ENCODE measurements at regions not wholly inside any gene's neighbourhood (a gene's known extent, or its start where the extent isn't known, plus 50 kb on each side); places are given as distances from the start of the nearest gene placed in this dataset.
"Not testable (repeated sequence)": the region's sequence is repeated elsewhere in the genome, so short reads cannot be mapped to it uniquely, and the experiment has no call there.

GRCh38 chr1:87424541-87424940 lies 95.9 kb downstream of the LMO4 start:
- intact Hi-C loops (cut with micrococcal nuclease) = no loop called here
- Mint-ChIP-seq H3K4me3 (no peak overlapping the region), H3K36me3 (ENCODE audit: low read depth) (no peaks in the 10 kb centered on the region), H3K27ac (no peak overlapping the region), H3K9me3 (no peaks in the 10 kb centered on the region), H3K27me3 (ENCODE audit: insufficient read depth) (peaks cover 12% of the 10 kb centered on the region), H3K4me1 (ENCODE audit: low read depth) (no peaks in the 10 kb centered on the region)
- no peak for DNase-seq (ENCODE audit: low spot score)

GRCh38 chr1:87426463-87427249 lies 98.0 kb downstream of the LMO4 start:
- DNase-seq (ENCODE audit: low spot score) = no peak
- H3K9me3 Mint-ChIP-seq = no peaks in the 10 kb centered on the region
- no peak overlapping the region for H3K27ac Mint-ChIP-seq
- peaks cover 13% of the 10 kb centered on the region for H3K27me3 Mint-ChIP-seq (ENCODE audit: insufficient read depth)
- H3K36me3 Mint-ChIP-seq (ENCODE audit: low read depth) = no peaks in the 10 kb centered on the region
- intact Hi-C loops (cut with micrococcal nuclease) = no loop called here
- H3K4me3 Mint-ChIP-seq = no peak overlapping the region
- H3K4me1 Mint-ChIP-seq (ENCODE audit: low read depth) = no peaks in the 10 kb centered on the region

GRCh38 chr1:87428367-87428766 lies 99.7 kb downstream of the LMO4 start:
- H3K27me3 Mint-ChIP-seq (ENCODE audit: insufficient read depth) = peaks cover 19% of the 10 kb centered on the region
- no peaks in the 10 kb centered on the region for H3K9me3 Mint-ChIP-seq
- H3K4me1 Mint-ChIP-seq (ENCODE audit: low read depth) = no peaks in the 10 kb centered on the region
- no peak overlapping the region for H3K4me3 Mint-ChIP-seq
- no peak overlapping the region for H3K27ac Mint-ChIP-seq
- H3K36me3 Mint-ChIP-seq (ENCODE audit: low read depth) = no peaks in the 10 kb centered on the region
- no peak for DNase-seq (ENCODE audit: low spot score)
- intact Hi-C loops (cut with micrococcal nuclease) = no loop called here

- Mint-ChIP-seq H3K4me3 (no peak overlapping the region), H3K27me3 (ENCODE audit: insufficient read depth) (peaks cover 19% of the 10 kb centered on the region), H3K36me3 (ENCODE audit: low read depth) (no peaks in the 10 kb centered on the region), H3K9me3 (no peaks in the 10 kb centered on the region), H3K27ac (no peak overlapping the region), H3K4me1 (ENCODE audit: low read depth) (no peaks in the 10 kb centered on the region)
- no peak for DNase-seq (ENCODE audit: low spot score)
- intact Hi-C loops (cut with micrococcal nuclease) = no loop called here
These were observed 100.2 kb downstream of the LMO4 start for GRCh38 chr1:87428883-87429282.

GRCh38 chr1:87432685-87433084 lies 104.0 kb downstream of the LMO4 start:
- H3K36me3 Mint-ChIP-seq (ENCODE audit: low read depth) = no peaks in the 10 kb centered on the region

GRCh38 chr1:87433101-87433500 lies 104.4 kb downstream of the LMO4 start:
- intact Hi-C loops (cut with micrococcal nuclease); DNase-seq (ENCODE audit: low spot score); H3K9me3 Mint-ChIP-seq; H3K27ac Mint-ChIP-seq; H3K36me3 Mint-ChIP-seq (ENCODE audit: low read depth); H3K4me3 Mint-ChIP-seq: not testable (repeated sequence)
- Mint-ChIP-seq H3K4me1 (ENCODE audit: low read depth) (peaks cover 11% of the 10 kb centered on the region), H3K27me3 (ENCODE audit: insufficient read depth) (peaks cover 15% of the 10 kb centered on the region)

More at GRCh38 chr1:87432685-87433084, 104.0 kb downstream of the LMO4 start:
- H3K27ac Mint-ChIP-seq = no peak overlapping the region
- intact Hi-C loops (cut with micrococcal nuclease) = no loop called here
- peaks cover 7% of the 10 kb centered on the region for H3K4me1 Mint-ChIP-seq (ENCODE audit: low read depth)
- DNase-seq (ENCODE audit: low spot score) = no peak
- no peaks in the 10 kb centered on the region for H3K9me3 Mint-ChIP-seq
- H3K27me3 Mint-ChIP-seq (ENCODE audit: insufficient read depth) = peaks cover 16% of the 10 kb centered on the region
- H3K4me3 Mint-ChIP-seq = no peak overlapping the region

GRCh38 chr1:87435484-87435883 lies 106.8 kb downstream of the LMO4 start:
- Mint-ChIP-seq H3K36me3 (ENCODE audit: low read depth) (no peaks in the 10 kb centered on the region), H3K27ac (no peak overlapping the region), H3K27me3 (ENCODE audit: insufficient read depth) (peaks cover 14% of the 10 kb centered on the region), H3K4me1 (ENCODE audit: low read depth) (peaks cover 11% of the 10 kb centered on the region), H3K9me3 (no peaks in the 10 kb centered on the region), H3K4me3 (no peak overlapping the region)
- no peak for DNase-seq (ENCODE audit: low spot score)
- intact Hi-C loops (cut with micrococcal nuclease) = loop anchor here (1.0 kb wide), 1 partner anchor 31 kb away; no protein-coding TSS in a partner anchor

- H3K36me3 Mint-ChIP-seq (ENCODE audit: low read depth); DNase-seq (ENCODE audit: low spot score); intact Hi-C loops (cut with micrococcal nuclease); H3K4me3 Mint-ChIP-seq; H3K27ac Mint-ChIP-seq; H3K9me3 Mint-ChIP-seq: not testable (repeated sequence)
- Mint-ChIP-seq H3K27me3 (ENCODE audit: insufficient read depth) (peaks cover 11% of the 10 kb centered on the region), H3K4me1 (ENCODE audit: low read depth) (peaks cover 11% of the 10 kb centered on the region)
These were observed 107.4 kb downstream of the LMO4 start for GRCh38 chr1:87436115-87436514.

- Mint-ChIP-seq H3K4me3 (no peak overlapping the region), H3K27me3 (ENCODE audit: insufficient read depth) (peaks cover 10% of the 10 kb centered on the region), H3K27ac (no peak overlapping the region), H3K9me3 (no peaks in the 10 kb centered on the region), H3K36me3 (ENCODE audit: low read depth) (no peaks in the 10 kb centered on the region), H3K4me1 (ENCODE audit: low read depth) (peaks cover 11% of the 10 kb centered on the region)
- no peak for DNase-seq (ENCODE audit: low spot score)
- intact Hi-C loops (cut with micrococcal nuclease) = no loop called here
These were observed 107.9 kb downstream of the LMO4 start for GRCh38 chr1:87436534-87436933.

- Mint-ChIP-seq H3K4me3 (no peak overlapping the region), H3K36me3 (ENCODE audit: low read depth) (no peaks in the 10 kb centered on the region), H3K9me3 (no peaks in the 10 kb centered on the region), H3K27ac (no peak overlapping the region), H3K27me3 (ENCODE audit: insufficient read depth) (peaks cover 4% of the 10 kb centered on the region), H3K4me1 (ENCODE audit: low read depth) (peaks cover 11% of the 10 kb centered on the region)
- intact Hi-C loops (cut with micrococcal nuclease) = no loop called here
- no peak for DNase-seq (ENCODE audit: low spot score)
These were observed 109.1 kb downstream of the LMO4 start for GRCh38 chr1:87437663-87438295.

- intact Hi-C loops (cut with micrococcal nuclease) = no loop called here
These were observed 111.1 kb downstream of the LMO4 start for GRCh38 chr1:87439821-87440220.

GRCh38 chr1:87449348-87449963 lies 120.8 kb downstream of the LMO4 start:
- Mint-ChIP-seq H3K4me3 (no peak overlapping the region), H3K9me3 (peaks cover 13% of the 10 kb centered on the region), H3K4me1 (ENCODE audit: low read depth) (peaks cover 9% of the 10 kb centered on the region), H3K36me3 (ENCODE audit: low read depth) (no peaks in the 10 kb centered on the region), H3K27me3 (ENCODE audit: insufficient read depth) (peaks cover 8% of the 10 kb centered on the region), H3K27ac (no peak overlapping the region)
- no peak for DNase-seq (ENCODE audit: low spot score)
- intact Hi-C loops (cut with micrococcal nuclease) = loop anchor here (5.0 kb wide), 1 partner anchor 122 kb away; the partner anchor contains the start of gene LMO4

More at GRCh38 chr1:87439821-87440220, 111.1 kb downstream of the LMO4 start:
- H3K9me3 Mint-ChIP-seq = peaks cover 9% of the 10 kb centered on the region
- H3K27ac Mint-ChIP-seq = no peak overlapping the region
- peaks cover 11% of the 10 kb centered on the region for H3K4me1 Mint-ChIP-seq (ENCODE audit: low read depth)
- peaks cover 4% of the 10 kb centered on the region for H3K27me3 Mint-ChIP-seq (ENCODE audit: insufficient read depth)
- H3K36me3 Mint-ChIP-seq (ENCODE audit: low read depth) = no peaks in the 10 kb centered on the region
- H3K4me3 Mint-ChIP-seq = no peak overlapping the region
- DNase-seq (ENCODE audit: low spot score) = no peak

GRCh38 chr1:87450136-87450535 lies 121.5 kb downstream of the LMO4 start:
- H3K36me3 Mint-ChIP-seq (ENCODE audit: low read depth) = no peaks in the 10 kb centered on the region
- no peak overlapping the region for H3K4me3 Mint-ChIP-seq
- H3K9me3 Mint-ChIP-seq = peaks cover 15% of the 10 kb centered on the region
- DNase-seq (ENCODE audit: low spot score) = no peak
- peaks cover 8% of the 10 kb centered on the region for H3K27me3 Mint-ChIP-seq (ENCODE audit: insufficient read depth)
- no peak overlapping the region for H3K27ac Mint-ChIP-seq
- intact Hi-C loops (cut with micrococcal nuclease) = no loop called here
- H3K4me1 Mint-ChIP-seq (ENCODE audit: low read depth) = peaks cover 9% of the 10 kb centered on the region

Data from activated T-helper 1 cell treated with anti-CD3 and anti-CD28 coated beads, Interleukin-12 subunit alpha, Interleukin-12 subunit beta, Interleukin-2, Interleukin-4 antibody, amounts not matched to agents 30 ng/mL and 10 ng/mL and 1 ng/mL, durations not matched to agents 14 hours and 24 hours and 36 hours (primary cell).